Upper lobe of right lung (tissue), 1 donor: ENCODE measurements at regions not wholly inside any gene's neighbourhood (a gene's known extent, or its start where the extent isn't known, plus 50 kb on each side); places are given as distances from the start of the nearest gene placed in this dataset.

Source experiments
- ATAC-seq: fragments of 200-7000 bp; cut with Tn5 transposase; one replicate; pipeline ENCODE4 v1.9.1; 2020; ENCODE audit warnings: mild to moderate bottlenecking, moderate library complexity
- DNase-seq: peaks from one replicate; pipeline ENCODE4 v3.0.0-alpha.2; 2020
- H3K27ac ChIP-seq: fragments of 200-600 bp; one replicate; pipeline ENCODE4 v1.8.0; 2022
- H3K27me3 ChIP-seq: fragments of 200-600 bp; one replicate; pipeline ENCODE4 v1.8.0; 2022; ENCODE audit warnings: mild to moderate bottlenecking
- H3K36me3 ChIP-seq: fragments of 200-600 bp; one replicate; pipeline ENCODE4 v1.8.0; 2022
- H3K4me1 ChIP-seq: fragments of 200-600 bp; one replicate; pipeline ENCODE4 v1.8.0; 2022
- H3K4me3 ChIP-seq: fragments of 200-600 bp; one replicate; pipeline ENCODE4 v1.8.0; 2022; ENCODE audit warnings: mild to moderate bottlenecking
- H3K9me3 ChIP-seq: fragments of 200-600 bp; one replicate; pipeline ENCODE4 v1.8.0; 2022
- intact Hi-C: fragments of 100-400 bp; cut with DNase I; formaldehyde crosslinking; loops from one replicate; pipeline ENCODE4 v1.11.0; 2022
- TF ChIP-seq, protein P1 (sequence below): fragments of 200-600 bp; IDR thresholded peaks from one replicate; pipeline ENCODE4 v1.8.0; 2022; ENCODE audit warnings: antibody characterized with exemption
- donor health status: DM: no; HTN: yes; CAD: no; lungs with severe emphysema.

DNA sequence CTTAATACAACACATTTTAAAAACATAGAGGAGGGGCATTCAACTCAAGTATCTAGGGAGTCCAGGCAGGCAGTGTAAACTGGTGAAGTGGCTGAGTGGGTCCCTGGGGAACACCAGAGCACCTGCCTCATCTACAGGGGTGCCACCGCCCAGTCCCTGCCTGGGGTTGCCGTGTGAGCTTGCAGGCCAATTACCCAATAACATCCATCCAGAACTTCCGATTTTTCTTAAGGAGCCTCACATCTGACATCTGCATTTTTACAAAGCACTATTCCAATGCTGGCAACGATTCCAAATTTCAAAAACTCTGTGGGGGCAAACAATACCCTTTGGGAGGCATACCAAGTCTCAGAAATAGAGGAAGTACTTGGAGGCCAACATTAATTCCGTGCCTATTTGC is 288.4 kb upstream of the TSHZ2 start:
- intact Hi-C loops: no loop called here
- Histone ChIP-seq H3K27ac (no peak overlapping the region), H3K36me3 (no peaks in the 10 kb centered on the region), H3K9me3 (no peaks in the 10 kb centered on the region), H3K27me3 (peaks cover 6% of the 10 kb centered on the region), H3K4me3 (no peak overlapping the region), H3K4me1 (no peaks in the 10 kb centered on the region)
- ATAC-seq (peak; percentile 35), DNase-seq (no peak)
- TF ChIP-seq, protein P1, sequence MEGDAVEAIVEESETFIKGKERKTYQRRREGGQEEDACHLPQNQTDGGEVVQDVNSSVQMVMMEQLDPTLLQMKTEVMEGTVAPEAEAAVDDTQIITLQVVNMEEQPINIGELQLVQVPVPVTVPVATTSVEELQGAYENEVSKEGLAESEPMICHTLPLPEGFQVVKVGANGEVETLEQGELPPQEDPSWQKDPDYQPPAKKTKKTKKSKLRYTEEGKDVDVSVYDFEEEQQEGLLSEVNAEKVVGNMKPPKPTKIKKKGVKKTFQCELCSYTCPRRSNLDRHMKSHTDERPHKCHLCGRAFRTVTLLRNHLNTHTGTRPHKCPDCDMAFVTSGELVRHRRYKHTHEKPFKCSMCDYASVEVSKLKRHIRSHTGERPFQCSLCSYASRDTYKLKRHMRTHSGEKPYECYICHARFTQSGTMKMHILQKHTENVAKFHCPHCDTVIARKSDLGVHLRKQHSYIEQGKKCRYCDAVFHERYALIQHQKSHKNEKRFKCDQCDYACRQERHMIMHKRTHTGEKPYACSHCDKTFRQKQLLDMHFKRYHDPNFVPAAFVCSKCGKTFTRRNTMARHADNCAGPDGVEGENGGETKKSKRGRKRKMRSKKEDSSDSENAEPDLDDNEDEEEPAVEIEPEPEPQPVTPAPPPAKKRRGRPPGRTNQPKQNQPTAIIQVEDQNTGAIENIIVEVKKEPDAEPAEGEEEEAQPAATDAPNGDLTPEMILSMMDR: no peak

DNA sequence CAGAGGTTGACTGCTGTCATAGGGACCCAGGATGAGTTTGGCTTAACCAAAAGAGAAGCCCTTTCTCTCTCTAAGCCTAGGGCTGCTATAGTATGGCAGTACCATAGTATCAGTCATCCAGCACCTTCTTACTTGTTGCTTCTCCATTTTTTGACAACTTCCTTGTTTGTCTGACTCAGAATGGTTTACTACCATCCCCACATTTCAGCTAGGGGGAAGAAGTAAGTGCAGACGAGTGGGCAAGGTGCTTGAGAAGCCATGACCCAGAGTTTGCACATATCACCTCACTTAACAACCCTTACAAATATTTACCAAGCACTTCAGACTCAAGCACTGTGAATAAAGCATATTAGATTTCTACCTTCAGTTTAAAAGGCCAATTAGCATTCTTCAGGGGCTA is 289.9 kb upstream of the TSHZ2 start:
- ATAC-seq: peak; percentile 85
- Histone ChIP-seq H3K36me3 (no peaks in the 10 kb centered on the region), H3K27ac (no peak overlapping the region), H3K4me1 (no peaks in the 10 kb centered on the region), H3K4me3 (no peak overlapping the region), H3K27me3 (peaks cover 6% of the 10 kb centered on the region), H3K9me3 (no peaks in the 10 kb centered on the region)
- intact Hi-C loops: no loop called here
- TF ChIP-seq, protein P1: no peak
- DNase-seq: no peak

DNA sequence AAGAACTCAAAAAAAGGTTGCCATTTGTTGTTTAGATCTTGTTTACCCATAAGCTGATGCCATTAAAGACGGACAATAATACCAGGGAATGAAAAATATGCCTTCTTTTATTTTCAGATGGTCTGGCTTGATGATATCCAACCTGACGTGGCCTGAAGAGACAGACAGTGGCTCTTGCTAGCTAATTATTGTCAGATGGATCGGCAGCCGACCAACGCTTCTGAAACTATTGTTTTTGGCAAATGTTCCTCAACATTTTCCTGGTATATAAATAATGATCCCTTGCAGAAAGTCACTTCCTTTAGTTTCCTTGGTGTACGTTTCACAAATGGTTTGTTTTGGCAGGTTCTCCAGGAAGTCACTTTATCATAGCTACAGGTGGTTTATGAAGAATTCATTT is 290.9 kb upstream of the TSHZ2 start:
- intact Hi-C loops: no loop called here
- Histone ChIP-seq H3K9me3 (no peaks in the 10 kb centered on the region), H3K27ac (no peak overlapping the region), H3K27me3 (peaks cover 6% of the 10 kb centered on the region), H3K36me3 (no peaks in the 10 kb centered on the region), H3K4me3 (no peak overlapping the region), H3K4me1 (no peaks in the 10 kb centered on the region)
- ATAC-seq (no peak), DNase-seq (no peak)
- TF ChIP-seq, protein P1: no peak

DNA sequence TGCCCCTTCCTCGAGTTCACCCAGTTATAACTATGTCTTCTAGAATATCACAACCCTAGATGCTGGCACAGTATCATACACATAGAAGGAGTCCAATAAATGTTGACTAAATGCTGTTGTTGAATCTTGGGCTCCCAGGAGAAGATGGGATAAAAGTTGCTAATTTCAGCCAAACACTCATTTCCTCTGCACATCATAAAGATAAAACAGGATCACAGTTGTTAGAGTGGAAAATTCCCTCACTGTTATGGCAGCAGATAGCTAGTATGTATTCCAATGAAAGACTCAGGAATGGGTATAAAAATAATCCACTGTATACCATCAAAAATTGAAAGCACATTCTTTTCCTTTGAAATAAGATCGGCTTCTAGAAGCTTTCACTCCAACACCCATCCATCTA is 294.9 kb upstream of the TSHZ2 start:
- TF ChIP-seq, protein P1: no peak
- intact Hi-C loops: no loop called here
- ATAC-seq (no peak), DNase-seq (no peak)
- Histone ChIP-seq H3K9me3 (no peaks in the 10 kb centered on the region), H3K36me3 (no peaks in the 10 kb centered on the region), H3K27me3 (no peaks in the 10 kb centered on the region), H3K4me3 (no peak overlapping the region), H3K27ac (no peak overlapping the region), H3K4me1 (no peaks in the 10 kb centered on the region)

DNA sequence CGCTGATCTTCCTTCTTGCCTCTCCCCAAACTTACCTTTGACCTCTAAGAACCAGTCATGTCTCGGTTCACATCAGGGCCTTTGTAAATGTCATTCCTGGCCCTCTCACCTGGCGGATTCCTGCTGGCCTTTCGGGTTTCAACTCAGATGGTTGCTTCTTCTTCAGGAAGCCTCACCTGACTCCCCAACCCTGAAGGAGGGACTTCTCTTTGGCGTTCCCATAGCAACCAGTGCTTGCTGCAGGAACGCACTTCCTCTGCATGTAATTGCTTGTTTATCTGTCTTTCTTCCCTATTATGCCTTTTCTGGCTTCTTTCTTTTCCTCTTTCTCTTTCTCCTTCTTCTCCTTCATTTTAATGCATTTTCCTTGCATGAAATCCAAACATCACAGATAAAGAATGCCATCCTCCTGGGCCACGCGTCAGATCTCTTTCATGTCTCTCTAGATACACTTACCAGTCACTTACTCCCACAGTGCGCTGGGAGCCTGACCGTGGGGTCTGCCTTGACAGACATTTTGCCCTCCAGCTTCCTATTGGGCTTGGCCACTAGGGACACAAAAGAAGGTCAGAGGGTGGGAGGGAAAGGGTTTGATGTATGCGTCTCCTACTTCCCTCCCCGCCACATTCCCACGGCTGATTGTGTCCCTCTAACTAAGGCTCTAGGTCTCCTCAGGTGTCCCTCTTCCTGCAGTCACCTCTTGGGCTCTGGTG is 295.7 kb upstream of the TSHZ2 start:
- no peaks in the 10 kb centered on the region for H3K36me3 ChIP-seq
- H3K27me3 ChIP-seq: no peaks in the 10 kb centered on the region
- DNase-seq: no peak
- intact Hi-C loops: no loop called here
- H3K4me1 ChIP-seq: no peaks in the 10 kb centered on the region
- H3K9me3 ChIP-seq: no peaks in the 10 kb centered on the region
- no peak overlapping the region for H3K4me3 ChIP-seq
- no peak overlapping the region for H3K27ac ChIP-seq
- TF ChIP-seq, protein P1: no peak
- ATAC-seq: peak; percentile 39

DNA sequence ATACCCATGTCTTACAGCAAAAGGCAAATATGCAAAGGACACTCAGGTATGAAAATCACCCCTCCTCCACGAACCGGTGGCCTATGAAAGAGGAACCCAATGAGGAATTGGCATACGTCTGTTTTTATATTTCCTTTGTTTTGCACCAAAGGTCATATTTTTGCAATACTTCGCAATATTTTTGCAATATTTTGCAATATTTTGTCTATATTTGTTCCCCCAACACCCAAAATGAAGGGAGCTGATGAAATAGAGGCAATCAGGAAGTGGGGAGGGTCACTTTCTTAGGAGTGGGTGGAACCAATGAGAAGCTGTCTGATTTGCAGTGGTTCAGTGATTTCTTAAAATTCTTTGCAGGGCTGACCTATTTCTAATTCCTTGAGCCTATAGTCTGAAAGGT is 296.8 kb upstream of the TSHZ2 start:
- peak; percentile 67 for ATAC-seq
- Histone ChIP-seq H3K36me3 (no peaks in the 10 kb centered on the region), H3K4me1 (no peaks in the 10 kb centered on the region), H3K9me3 (no peaks in the 10 kb centered on the region), H3K4me3 (no peak overlapping the region), H3K27ac (no peak overlapping the region), H3K27me3 (no peaks in the 10 kb centered on the region)
- DNase-seq: no peak
- intact Hi-C loops: no loop called here
- TF ChIP-seq, protein P1: no peak
